HepG2 (cell line): ENCODE measurements at regions not wholly inside any gene's neighbourhood (a gene's known extent, or its start where the extent isn't known, plus 50 kb on each side); places are given as distances from the start of the nearest gene placed in this dataset.

Source experiments
- ATAC-seq: fragments of 200-7000 bp; cut with Tn5 transposase; 3 replicates; pipeline ENCODE4 v1.9.1; 2020; ENCODE audit warnings: mild to moderate bottlenecking, moderate library complexity
- BruUV-seq: library from RNA; stranded (reverse); fragments of 400-500 nt; replicated peaks from 2 replicates; lab custom pipeline; 2021; lab: Mats Ljungman, UMichigan
- CTCF ChIA-PET: fragments of 300-600 bp; formaldehyde crosslinking; extraction: SDS; loops from one replicate; lab custom pipeline; 2021; ENCODE audit warnings: low total read pairs, inconsistent platforms, low intra/inter-chr PET ratio; lab: Yijun Ruan, JAX
- POLR2A ChIA-PET: fragments of 350-600 bp; sonication (Branson Sonifier 250); formaldehyde crosslinking; loops from one replicate; lab custom pipeline; 2020; ENCODE audit warnings: antibody characterized with exemption, inconsistent platforms; lab: Yijun Ruan, JAX
- DNase-seq: peaks from one replicate; pipeline ENCODE4 v3.0.0-alpha.2; 2015; ENCODE audit warnings: low spot score
- FAIRE-seq: peaks from 3 replicates; lab custom pipeline; 2011; peaks lifted over from hg19 to GRCh38; lab: Jason Lieb, UNC
- H2AFZ ChIP-seq: one replicate; pipeline ENCODE4 v1.6.1; 2011; ENCODE audit warnings: low read length, inconsistent platforms
- H3K27ac ChIP-seq: fragments of 300-600 bp; 3 replicates; pipeline ENCODE4 v1.8.0; 2011; ENCODE audit warnings: mixed run types, mild to moderate bottlenecking, mixed read lengths, low read length, inconsistent platforms; ENCODE audit not compliant: insufficient read depth; ENCODE audit errors: extremely low read length
- H3K27me3 ChIP-seq, 2 experiments: fragments of 200-600 bp in 1 of 2; 2 replicates in 1 of 2; 3 replicates in 1 of 2; pipeline versions ENCODE4 v1.6.0 to v1.8.0; 2011; ENCODE audit warnings: low read length in 2 of 2, mild to moderate bottlenecking in 2 of 2, moderate library complexity in 2 of 2, inconsistent platforms in 1 of 2; ENCODE audit not compliant: insufficient read depth in 2 of 2, control insufficient read depth in 1 of 2
- H3K36me3 ChIP-seq, 2 experiments: fragments of 200-600 bp in 1 of 2; replicated peaks in 1 of 2; 2 replicates in 1 of 2; 3 replicates in 1 of 2; pipeline versions ENCODE4 v1.5.1 to v1.8.0; 2011; ENCODE audit warnings: low read length in 2 of 2, inconsistent platforms in 1 of 2; ENCODE audit not compliant: insufficient read depth in 2 of 2, control insufficient read depth in 1 of 2
- H3K4me1 ChIP-seq: 2 replicates; pipeline ENCODE4 v1.5.1; 2012; ENCODE audit warnings: low read length, inconsistent platforms; ENCODE audit not compliant: insufficient read depth
- H3K4me2 ChIP-seq: 2 replicates; pipeline ENCODE4 v1.6.0; 2011; ENCODE audit warnings: low read depth, low read length, inconsistent platforms
- H3K4me3 ChIP-seq, 3 experiments: fragments of 200-600 bp in 1 of 3; sonication (generic), shearing (Covaris generic) in 1 of 3; replicated peaks in 1 of 3; 2 replicates each; pipeline ENCODE4 v1.5.1; 2011 to 2016; ENCODE audit warnings: low read length in 3 of 3, inconsistent platforms in 2 of 3, low read depth in 2 of 3, mild to moderate bottlenecking in 2 of 3, control low read depth in 1 of 3, mixed read lengths in 1 of 3; ENCODE audit not compliant: insufficient read depth in 1 of 3
- H3K79me2 ChIP-seq: one replicate; pipeline ENCODE4 v1.6.1; 2011; ENCODE audit warnings: low read length, inconsistent platforms; ENCODE audit not compliant: insufficient read depth
- H3K9ac ChIP-seq: 2 replicates; pipeline ENCODE4 v1.6.0; 2011; ENCODE audit warnings: mild to moderate bottlenecking, low read depth, low read length, inconsistent platforms; ENCODE audit not compliant: insufficient read depth
- H3K9me3 ChIP-seq: 2 replicates; pipeline ENCODE4 v1.5.1; 2012; ENCODE audit warnings: mild to moderate bottlenecking, low read length
- H4K20me1 ChIP-seq: 2 replicates; pipeline ENCODE4 v1.6.0; 2011; ENCODE audit warnings: inconsistent platforms, mild to moderate bottlenecking, low read length, moderate library complexity; ENCODE audit not compliant: insufficient read depth
- FOSL2 ChIP-seq: sonication (generic); formaldehyde crosslinking; IDR thresholded peaks from 2 replicates; pipeline ENCODE4 v1.4.0; 2020; ENCODE audit warnings: missing genetic modification reagents
- MBNL3 ChIP-seq: fragments of 250-450 bp; sonication (Bioruptor Pico); conservative IDR thresholded peaks from 2 replicates; pipeline ENCODE4 v1.8.0; 2022; ENCODE audit warnings: mild to moderate bottlenecking, inconsistent platforms
- MTF2 ChIP-seq: sonication (generic); formaldehyde crosslinking; IDR thresholded peaks from 2 replicates; pipeline ENCODE4 v1.5.0; 2020; ENCODE audit warnings: missing genetic modification reagents, borderline replicate concordance
- PTBP1 ChIP-seq: fragments of 200-400 bp; formaldehyde crosslinking; IDR thresholded peaks from 2 replicates; pipeline ENCODE4 v1.6.1; 2018; ENCODE audit warnings: low read length, low read depth; ENCODE audit not compliant: poor library complexity, severe bottlenecking
- REPIN1 ChIP-seq: sonication (generic); formaldehyde crosslinking; IDR thresholded peaks from 2 replicates; pipeline ENCODE4 v1.8.0; 2022; ENCODE audit warnings: missing genetic modification reagents, low read depth, mild to moderate bottlenecking, borderline replicate concordance
- ZMAT3 ChIP-seq: sonication (generic); formaldehyde crosslinking; conservative IDR thresholded peaks from 2 replicates; pipeline ENCODE4 v1.7.0; 2021; ENCODE audit warnings: missing genetic modification reagents
- ZMYM2 ChIP-seq: sonication (generic); formaldehyde crosslinking; IDR thresholded peaks from 2 replicates; pipeline ENCODE4 v1.8.0; 2022; ENCODE audit warnings: mild to moderate bottlenecking, missing genetic modification reagents
- ZNF317 ChIP-seq: sonication (generic); formaldehyde crosslinking; IDR thresholded peaks from 2 replicates; pipeline ENCODE4 v1.5.0; 2020; ENCODE audit warnings: mild to moderate bottlenecking, missing genetic modification reagents
- ZNF652 ChIP-seq: IDR thresholded peaks from 2 replicates; pipeline ENCODE4 v1.6.1; 2016; ENCODE audit warnings: low read depth, borderline replicate concordance
- WGBS: methylation state at CpG from one replicate; pipeline ENCODE4 v1.1.6; 2017; ENCODE audit warnings: low lambda C conversion rate; 5-methylcytosine and 5-hydroxymethylcytosine counted together
- in situ Hi-C: cut with HindIII; loops from 2 replicates; pipeline ENCODE4 v1.10.0; 2017; ENCODE audit warnings: low pct_unique_long_range_greater_than_20kb; ENCODE audit not compliant: extremely low pct_ligation_motif_present
- intact Hi-C: fragments of 100-400 bp; cut with micrococcal nuclease; formaldehyde crosslinking; loops from one replicate; pipeline ENCODE4 v1.10.0; 2022; ENCODE audit not compliant: unreplicated experiment
- TF ChIP-seq, protein P1 (sequence below): sonication (generic); formaldehyde crosslinking; IDR thresholded peaks from 2 replicates; pipeline ENCODE4 v1.5.1; 2020; ENCODE audit warnings: missing genetic modification reagents, mild to moderate bottlenecking, borderline replicate concordance
- TF ChIP-seq, protein P2 (sequence below): IDR thresholded peaks from 2 replicates; pipeline ENCODE4 v1.6.1; 2016; ENCODE audit warnings: low read depth

GRCh38 chr20:39291301-39291700, 329.2 kb downstream of the DHX35 start:
- no TSS peak for BruUV-seq
- H3K4me1 ChIP-seq: no peaks in the 10 kb centered on the region
- H3K27me3 ChIP-seq: no peaks in the 10 kb centered on the region
- H3K9ac ChIP-seq: no peak overlapping the region
- no peak for FAIRE-seq
- peaks cover 6% of the 10 kb centered on the region for H3K9me3 ChIP-seq
- in situ Hi-C loops: no loop called here
- H3K36me3 ChIP-seq: no peaks in the 10 kb centered on the region
- ATAC-seq: no peak
- no peaks in the 10 kb centered on the region for H4K20me1 ChIP-seq
- no peaks in the 10 kb centered on the region for H3K79me2 ChIP-seq
- no peak overlapping the region for H2AFZ ChIP-seq
- H3K4me3 ChIP-seq: no peak overlapping the region
- ChIA-PET POLR2A (no interaction called here), CTCF (no interaction called here)
- no peak for DNase-seq
- under 1% methylated on average over 5 of the region's 5 CpGs for WGBS
- no peak overlapping the region for H3K4me2 ChIP-seq
- TF ChIP-seq ZNF317 (no peak), REPIN1 (no peak), PTBP1 (no peak), ZMYM2 (CRISPR knock-in tag) (no peak), ZMAT3 (CRISPR knock-in tag) (no peak), ZNF652 (CRISPR knock-in tag) (no peak), MBNL3 (CRISPR knock-in tag) (no peak), MTF2 (CRISPR knock-in tag) (no peak), FOSL2 (CRISPR knock-in tag) (no peak)
- TF ChIP-seq, protein P1, sequence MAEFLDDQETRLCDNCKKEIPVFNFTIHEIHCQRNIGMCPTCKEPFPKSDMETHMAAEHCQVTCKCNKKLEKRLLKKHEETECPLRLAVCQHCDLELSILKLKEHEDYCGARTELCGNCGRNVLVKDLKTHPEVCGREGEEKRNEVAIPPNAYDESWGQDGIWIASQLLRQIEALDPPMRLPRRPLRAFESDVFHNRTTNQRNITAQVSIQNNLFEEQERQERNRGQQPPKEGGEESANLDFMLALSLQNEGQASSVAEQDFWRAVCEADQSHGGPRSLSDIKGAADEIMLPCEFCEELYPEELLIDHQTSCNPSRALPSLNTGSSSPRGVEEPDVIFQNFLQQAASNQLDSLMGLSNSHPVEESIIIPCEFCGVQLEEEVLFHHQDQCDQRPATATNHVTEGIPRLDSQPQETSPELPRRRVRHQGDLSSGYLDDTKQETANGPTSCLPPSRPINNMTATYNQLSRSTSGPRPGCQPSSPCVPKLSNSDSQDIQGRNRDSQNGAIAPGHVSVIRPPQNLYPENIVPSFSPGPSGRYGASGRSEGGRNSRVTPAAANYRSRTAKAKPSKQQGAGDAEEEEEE (CRISPR knock-in tag): no peak
- TF ChIP-seq, protein P2, sequence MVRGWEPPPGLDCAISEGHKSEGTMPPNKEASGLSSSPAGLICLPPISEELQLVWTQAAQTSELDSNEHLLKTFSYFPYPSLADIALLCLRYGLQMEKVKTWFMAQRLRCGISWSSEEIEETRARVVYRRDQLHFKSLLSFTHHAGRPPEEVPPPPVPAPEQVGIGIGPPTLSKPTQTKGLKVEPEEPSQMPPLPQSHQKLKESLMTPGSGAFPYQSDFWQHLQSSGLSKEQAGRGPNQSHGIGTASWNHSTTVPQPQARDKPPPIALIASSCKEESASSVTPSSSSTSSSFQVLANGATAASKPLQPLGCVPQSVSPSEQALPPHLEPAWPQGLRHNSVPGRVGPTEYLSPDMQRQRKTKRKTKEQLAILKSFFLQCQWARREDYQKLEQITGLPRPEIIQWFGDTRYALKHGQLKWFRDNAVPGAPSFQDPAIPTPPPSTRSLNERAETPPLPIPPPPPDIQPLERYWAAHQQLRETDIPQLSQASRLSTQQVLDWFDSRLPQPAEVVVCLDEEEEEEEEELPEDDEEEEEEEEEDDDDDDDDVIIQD (CRISPR knock-in tag): no peak
- H3K27ac ChIP-seq: no peak overlapping the region
- intact Hi-C loops: no loop called here
